Transverse colon (tissue), 4 donors: ENCODE measurements at regions not wholly inside any gene's neighbourhood (a gene's known extent, or its start where the extent isn't known, plus 50 kb on each side); places are given as distances from the start of the nearest gene placed in this dataset.

Source experiments
- DNase-seq: peaks from one replicate; pipeline ENCODE4 v3.0.0-alpha.2; 2019
- H3K27ac ChIP-seq, 4 donors: fragments of 200-600 bp; sonication (generic); 2 replicates each; pipeline ENCODE4 v1.5.1; 2016 to 2018; ENCODE audit warnings: inconsistent platforms in 4 of 4
- H3K27me3 ChIP-seq: fragments of 200-600 bp; sonication (generic); 2 replicates; pipeline ENCODE4 v1.5.1; 2017; ENCODE audit warnings: inconsistent platforms
- H3K36me3 ChIP-seq, 4 donors: fragments of 200-600 bp; sonication (generic); 2 replicates each; pipeline ENCODE4 v1.5.1; 2017 to 2019; ENCODE audit warnings: inconsistent platforms in 4 of 4
- H3K4me1 ChIP-seq, 4 donors: fragments of 200-600 bp; sonication (generic); 2 replicates each; pipeline ENCODE4 v1.5.1; 2017 to 2020; ENCODE audit warnings: inconsistent platforms in 4 of 4
- H3K4me3 ChIP-seq, 4 donors: fragments of 200-600 bp; sonication (generic); 1 replicate in 1 of 4; 2 replicates in 3 of 4; pipeline versions ENCODE4 v1.5.1 to v1.6.1; 2017 to 2019; ENCODE audit warnings: inconsistent platforms in 4 of 4
- H3K9me3 ChIP-seq, 2 donors: fragments of 200-600 bp; sonication (generic); 2 replicates each; pipeline ENCODE4 v1.5.1; 2017 to 2019; ENCODE audit warnings: inconsistent platforms in 2 of 2
- CTCF ChIP-seq, 5 experiments: fragments of 200-600 bp in 3 of 5; fragments of 450-650 bp in 2 of 5; sonication (generic) in 3 of 5; IDR thresholded peaks; 1 replicate in 2 of 5; 2 replicates in 3 of 5; pipeline ENCODE4 v1.5.1; 2016 to 2017; ENCODE audit warnings: antibody characterized with exemption in 5 of 5, inconsistent platforms in 3 of 5, mild to moderate bottlenecking in 2 of 5, moderate library complexity in 1 of 5
- EP300 ChIP-seq: sonication (generic); formaldehyde crosslinking; IDR thresholded peaks from one replicate; pipeline ENCODE4 v1.6.1; 2017; ENCODE audit warnings: antibody characterized with exemption, low read depth
- POLR2A ChIP-seq: fragments of 450-650 bp; IDR thresholded peaks from one replicate; pipeline ENCODE4 v1.6.1; 2016; ENCODE audit warnings: antibody characterized with exemption, mild to moderate bottlenecking, moderate library complexity
- POLR2AphosphoS5 ChIP-seq, 3 donors: sonication (generic); formaldehyde crosslinking; IDR thresholded peaks; one replicate each; pipeline ENCODE4 v1.6.1; 2016; ENCODE audit warnings: antibody characterized with exemption in 3 of 3
- WGBS, 2 donors: methylation state at CpG; one replicate each; pipeline ENCODE4 v1.1.5; 2018; ENCODE audit warnings: low coverage in 1 of 2; 5-methylcytosine and 5-hydroxymethylcytosine counted together
- in situ Hi-C, 4 donors: fragments of 200-750 bp; cut with MboI; loops; one replicate each; pipeline versions ENCODE4 v1.15.0 to v1.15.1; 2017; ENCODE audit warnings: low sequenced_read_pairs in 3 of 4, low pct_ligation_motif_present in 1 of 4, low pct_unique_long_range_greater_than_20kb in 1 of 4
- intact Hi-C: fragments of 100-400 bp; cut with DNase I; formaldehyde crosslinking; loops from one replicate; pipeline ENCODE4 v1.15.1; 2023; ENCODE audit warnings: low total_unique reads

GRCh38 chr10:35723059-35723458 lies 81.0 kb upstream of the FZD8 start:
- no peak for DNase-seq
- H3K9me3 ChIP-seq = no peaks in the 10 kb centered on the region
- H3K27ac ChIP-seq = no peak overlapping the region
- in situ Hi-C loops (no loop called here), intact Hi-C loops (no loop called here)
- 76 to 81% methylated on average over 4 of the region's 4 CpGs for WGBS, 2 donors
- TF ChIP-seq POLR2AphosphoS5 (IDR thresholded peaks at IDR 0.05) (no peak), EP300 (no peak), POLR2A (no peak), CTCF (IDR thresholded peaks at IDR 0.05) (no peak)
- H3K27me3 ChIP-seq = no peaks in the 10 kb centered on the region
- H3K4me3 ChIP-seq = no peak overlapping the region
- no peaks in the 10 kb centered on the region for H3K36me3 ChIP-seq
- H3K4me1 ChIP-seq = peaks cover 0 to 3% (median 0%) of the 10 kb centered on the region in 4 donors

- intact Hi-C loops (no loop called here), in situ Hi-C loops (no loop called here)
- 80 to 83% methylated on average over 1 to 4 of the region's 4 CpGs for WGBS, 2 donors
- TF ChIP-seq POLR2AphosphoS5 (IDR thresholded peaks at IDR 0.05) = no peak
- TF ChIP-seq EP300 = no peak
- TF ChIP-seq POLR2A = no peak
- no peak for TF ChIP-seq CTCF (IDR thresholded peaks at IDR 0.05)
- Histone ChIP-seq H3K27me3 (no peaks in the 10 kb centered on the region), H3K27ac (no peak overlapping the region), H3K36me3 (no peaks in the 10 kb centered on the region), H3K9me3 (no peaks in the 10 kb centered on the region), H3K4me3 (no peak overlapping the region), H3K4me1 (peaks cover 0 to 3% (median 0%) of the 10 kb centered on the region in 4 donors)
- no peak for DNase-seq
Observed at GRCh38 chr10:35722636-35723035, 80.5 kb upstream of the FZD8 start.

GRCh38 chr10:35722226-35722625 lies 80.1 kb upstream of the FZD8 start:
- Histone ChIP-seq H3K36me3 (no peaks in the 10 kb centered on the region), H3K4me3 (no peak overlapping the region), H3K27ac (no peak overlapping the region), H3K9me3 (no peaks in the 10 kb centered on the region), H3K4me1 (peaks cover 0 to 2% (median 0%) of the 10 kb centered on the region in 4 donors), H3K27me3 (no peaks in the 10 kb centered on the region)
- no peak for DNase-seq
- TF ChIP-seq CTCF (IDR thresholded peaks at IDR 0.05) (no peak), POLR2AphosphoS5 (IDR thresholded peaks at IDR 0.05) (no peak), EP300 (no peak), POLR2A (no peak)
- whole genome bisulfite sequencing, 2 donors = 89 to 93% methylated on average over 4 to 5 of the region's 5 CpGs
- intact Hi-C loops = no loop called here
- in situ Hi-C loops = no loop called here

- H3K36me3 ChIP-seq = no peaks in the 10 kb centered on the region
- H3K4me3 ChIP-seq = no peak overlapping the region
- H3K27ac ChIP-seq = no peak overlapping the region
- TF ChIP-seq POLR2A = no peak
- TF ChIP-seq EP300 = no peak
- TF ChIP-seq POLR2AphosphoS5 (IDR thresholded peaks at IDR 0.05) = no peak
- no peak for TF ChIP-seq CTCF (IDR thresholded peaks at IDR 0.05)
- no peaks in the 10 kb centered on the region for H3K9me3 ChIP-seq
- H3K4me1 ChIP-seq = no peaks in the 10 kb centered on the region
- in situ Hi-C loops (no loop called here), intact Hi-C loops (no loop called here)
- H3K27me3 ChIP-seq = no peaks in the 10 kb centered on the region
- WGBS, 2 donors = 82 to 91% methylated on average over 2 of the region's 2 CpGs
- no peak for DNase-seq
Observed at GRCh38 chr10:35720366-35720765, 78.3 kb upstream of the FZD8 start.
